Cardiac fibroblast (primary cell): ENCODE measurements at regions not wholly inside any gene's neighbourhood (a gene's known extent, or its start where the extent isn't known, plus 50 kb on each side); places are given as distances from the start of the nearest gene placed in this dataset.

Source experiments
- DNase-seq, 2 donors: peaks; one replicate each; pipeline versions ENCODE4 v3.0.0 to v3.0.0-alpha.2; 2010; ENCODE audit warnings: low read depth in 2 of 2
- H3K4me3 ChIP-seq, 2 donors: replicated peaks in 1 of 2; 1 replicate in 1 of 2; 2 replicates in 1 of 2; pipeline ENCODE4 v1.5.1; 2011; ENCODE audit warnings: low read depth in 2 of 2, low read length in 2 of 2, mild to moderate bottlenecking in 2 of 2, moderate library complexity in 1 of 2
- CTCF ChIP-seq: IDR thresholded peaks from one replicate; pipeline ENCODE4 v1.5.1; 2011; ENCODE audit warnings: low read depth, mild to moderate bottlenecking, low read length, inconsistent platforms

DNA sequence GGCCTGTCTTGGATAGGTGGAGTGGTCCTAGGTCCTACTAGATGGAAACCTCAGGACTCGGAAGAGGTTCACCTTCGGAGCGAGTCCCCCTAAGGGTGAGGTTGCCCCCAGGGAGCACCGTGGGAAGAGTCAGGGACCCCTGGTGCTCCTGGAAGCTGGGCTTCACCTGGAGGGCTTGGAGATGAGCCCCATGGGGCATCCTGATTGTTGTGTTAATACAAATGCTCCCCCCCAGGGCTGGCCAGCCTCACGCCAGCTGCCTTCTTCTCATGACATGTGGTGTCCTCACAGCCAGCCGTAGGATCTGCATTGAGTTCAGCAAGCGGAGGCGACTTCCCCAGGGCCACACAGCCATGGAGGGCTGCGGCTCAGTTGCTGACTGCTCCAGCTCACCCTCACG, 1487.5 kb downstream of the BRD1 start:
- no peak overlapping the region for H3K4me3 ChIP-seq
- TF ChIP-seq CTCF: no peak
- DNase-seq: no peak

DNA sequence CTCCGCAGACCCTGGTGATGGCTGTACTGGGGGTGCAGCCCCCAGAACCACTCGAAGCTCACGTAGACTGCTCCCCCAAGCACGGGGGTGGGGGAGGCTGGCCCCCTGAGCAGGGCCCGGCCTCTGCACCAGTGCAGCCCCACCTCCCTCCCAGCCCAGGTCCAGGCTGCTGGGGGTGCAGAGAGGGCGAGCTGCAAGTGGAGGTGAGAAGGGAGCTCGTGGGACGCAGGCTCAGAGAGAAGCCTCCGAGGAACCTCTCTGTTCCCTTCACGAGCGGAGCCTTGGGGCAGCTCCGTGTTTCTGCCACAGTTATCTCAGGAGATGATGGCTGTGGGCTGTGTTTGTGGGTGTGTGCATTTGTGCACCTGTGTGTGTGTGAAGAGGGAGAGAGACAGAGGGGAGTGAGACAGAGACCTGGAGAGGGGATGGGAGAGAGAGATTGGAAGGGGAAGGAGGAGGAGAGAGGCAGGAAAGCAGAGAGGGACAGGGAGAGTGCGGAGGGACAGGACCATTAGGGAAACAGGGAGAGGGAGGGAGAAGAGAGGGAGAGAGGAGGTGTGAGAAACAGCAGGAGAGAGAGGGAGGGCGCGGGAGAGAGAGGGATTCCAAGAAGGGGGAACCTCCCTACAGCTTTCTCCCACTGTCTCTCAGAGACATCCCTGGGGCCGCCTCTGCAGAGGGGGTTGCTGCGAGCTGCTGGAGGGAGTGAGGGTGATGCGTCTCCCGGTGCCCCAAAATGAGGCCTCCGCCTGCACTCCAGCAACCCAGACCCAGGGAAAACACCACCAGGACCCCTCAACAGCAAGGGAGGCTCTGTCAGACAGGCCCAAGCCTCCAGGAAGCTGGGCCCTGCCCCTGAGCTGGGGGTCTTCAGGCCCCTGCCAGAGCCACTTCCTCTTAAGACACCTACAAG, 1488.6 kb downstream of the BRD1 start:
- TF ChIP-seq CTCF: no peak
- DNase-seq: no peak
- H3K4me3 ChIP-seq: no peak overlapping the region

GRCh38 chr22:48337957-48338792, 1489.5 kb downstream of the BRD1 start:
- TF ChIP-seq CTCF: no peak
- H3K4me3 ChIP-seq: no peak overlapping the region
- DNase-seq: no peak

DNA sequence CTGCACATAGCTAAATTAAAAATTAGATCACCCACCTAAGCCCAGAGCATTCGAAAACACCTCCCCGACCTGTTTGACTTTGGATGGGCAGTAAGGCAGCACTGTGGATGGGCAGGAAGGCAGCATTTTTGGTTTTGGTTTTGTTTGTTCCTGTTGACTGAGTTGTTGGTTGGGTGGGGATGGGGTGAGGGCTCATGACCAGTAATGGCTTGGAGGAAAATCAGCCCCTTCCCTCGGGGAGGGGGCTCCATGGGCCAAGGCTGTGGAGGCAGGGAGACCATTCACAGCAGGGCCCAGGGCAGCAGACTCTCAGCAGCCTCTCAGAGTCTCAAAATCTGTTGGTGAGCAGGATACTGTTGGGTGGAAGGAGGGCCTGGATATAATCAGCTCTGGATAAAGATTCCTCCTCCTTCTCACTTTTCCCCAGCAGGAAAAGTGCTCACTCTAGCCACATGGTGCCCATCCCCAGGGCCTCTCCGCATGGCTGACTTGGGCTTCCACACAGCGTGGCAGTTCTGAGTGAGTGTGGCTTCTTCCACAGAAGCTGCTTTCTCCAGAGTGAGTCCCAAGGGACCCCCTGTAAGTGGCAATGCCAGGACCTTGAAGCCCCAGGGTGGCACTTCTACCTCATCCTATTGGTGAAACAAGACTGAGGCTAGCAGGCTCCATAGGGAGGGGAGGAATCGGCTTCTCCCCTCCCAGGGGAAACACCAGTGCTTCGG, 1491.2 kb downstream of the BRD1 start:
- no peak overlapping the region for H3K4me3 ChIP-seq
- TF ChIP-seq CTCF: no peak
- DNase-seq: no peak

- DNase-seq: no peak
- no peak for TF ChIP-seq CTCF
- H3K4me3 ChIP-seq: no peak overlapping the region
Measured at GRCh38 chr22:48335442-48336139, 1492.1 kb downstream of the BRD1 start.

DNA sequence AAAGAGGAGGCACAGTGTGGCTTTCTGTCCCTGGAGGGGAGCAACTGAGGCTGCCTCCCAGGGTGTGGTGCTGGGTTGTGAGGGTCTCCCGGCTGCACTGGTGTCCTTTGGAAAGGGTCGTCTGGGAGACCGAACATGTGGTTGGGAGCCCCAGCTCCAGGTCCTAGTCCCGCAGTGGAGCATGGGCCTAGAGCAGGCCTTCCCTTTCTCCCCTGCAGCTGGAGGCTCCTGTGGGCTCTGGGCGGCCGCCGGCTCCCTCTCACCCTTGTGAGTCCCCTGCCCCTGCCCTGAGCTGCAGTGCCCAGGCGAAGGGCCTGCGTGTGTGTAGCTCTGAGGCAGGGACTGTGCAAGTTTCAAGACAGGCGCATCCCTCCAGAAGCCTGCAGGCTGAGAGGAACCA, 1492.7 kb downstream of the BRD1 start:
- no peak for TF ChIP-seq CTCF
- no peak for DNase-seq
- no peak overlapping the region for H3K4me3 ChIP-seq
